ENCODE measurements at regions not wholly inside any gene's neighbourhood (a gene's known extent, or its start where the extent isn't known, plus 50 kb on each side); places are given as distances from the start of the nearest gene placed in this dataset.

- TF ChIP-seq POLR2A (IDR thresholded peaks at IDR 0.05): no peak
- TF ChIP-seq CTCF (IDR thresholded peaks at IDR 0.05): no peak
Observed at GRCh38 chr3:159332535-159333099, 530.8 kb downstream of the MFSD1 start.

Measured in adrenal gland (tissue), 5 donors.